Gastroesophageal sphincter (tissue), 4 donors: ENCODE measurements at regions not wholly inside any gene's neighbourhood (a gene's known extent, or its start where the extent isn't known, plus 50 kb on each side); places are given as distances from the start of the nearest gene placed in this dataset.

ENCODE experiments used
- ATAC-seq: fragments of 150-250 bp; one replicate; pipeline ENCODE4 v1.9.1; 2016; ENCODE audit warnings: mild to moderate bottlenecking, moderate library complexity
- H3K27ac ChIP-seq, 4 donors: fragments of 200-600 bp; sonication (generic) in 3 of 4; 1 replicate in 3 of 4; 2 replicates in 1 of 4; pipeline ENCODE4 v1.5.1; 2016 to 2019
- H3K27me3 ChIP-seq: fragments of 200-600 bp; sonication (generic); one replicate; pipeline ENCODE4 v1.5.1; 2019
- H3K36me3 ChIP-seq, 2 donors: fragments of 200-600 bp; sonication (generic); one replicate each; pipeline ENCODE4 v1.5.1; 2019; ENCODE audit warnings: control low read depth in 1 of 2
- H3K4me1 ChIP-seq, 3 donors: fragments of 200-600 bp; sonication (generic); 1 replicate in 2 of 3; 2 replicates in 1 of 3; pipeline ENCODE4 v1.5.1; 2016 to 2019; ENCODE audit warnings: control low read depth in 2 of 3
- H3K4me3 ChIP-seq, 2 donors: fragments of 200-600 bp; sonication (generic); one replicate each; pipeline ENCODE4 v1.5.1; 2019; ENCODE audit warnings: mild to moderate bottlenecking in 1 of 2, moderate library complexity in 1 of 2
- H3K9me3 ChIP-seq, 3 donors: fragments of 200-600 bp; sonication (generic); one replicate each; pipeline ENCODE4 v1.5.1; 2017 to 2019; ENCODE audit warnings: control low read depth in 2 of 3
- EP300 ChIP-seq: sonication (generic); formaldehyde crosslinking; IDR thresholded peaks from one replicate; pipeline ENCODE4 v1.6.1; 2017; ENCODE audit warnings: antibody characterized with exemption, mild to moderate bottlenecking
- POLR2A ChIP-seq, 2 donors: fragments of 450-650 bp; IDR thresholded peaks; one replicate each; pipeline ENCODE4 v1.6.1; 2017; ENCODE audit warnings: antibody characterized with exemption in 2 of 2, mild to moderate bottlenecking in 2 of 2, moderate library complexity in 1 of 2
- POLR2AphosphoS5 ChIP-seq: sonication (generic); formaldehyde crosslinking; IDR thresholded peaks from one replicate; pipeline ENCODE4 v1.6.1; 2017; ENCODE audit warnings: antibody characterized with exemption
- WGBS, 2 donors: methylation state at CpG; one replicate each; pipeline ENCODE4 v1.1.5; 2018; ENCODE audit warnings: low coverage in 1 of 2; 5-methylcytosine and 5-hydroxymethylcytosine counted together
- TF ChIP-seq, protein P1 (sequence below), 4 experiments: fragments of 200-600 bp in 2 of 4; fragments of 450-650 bp in 2 of 4; sonication (generic) in 1 of 4; IDR thresholded peaks; one replicate each; pipeline ENCODE4 v1.5.1; 2017 to 2019; ENCODE audit warnings: antibody characterized with exemption in 4 of 4, mild to moderate bottlenecking in 2 of 4, moderate library complexity in 2 of 4

DNA sequence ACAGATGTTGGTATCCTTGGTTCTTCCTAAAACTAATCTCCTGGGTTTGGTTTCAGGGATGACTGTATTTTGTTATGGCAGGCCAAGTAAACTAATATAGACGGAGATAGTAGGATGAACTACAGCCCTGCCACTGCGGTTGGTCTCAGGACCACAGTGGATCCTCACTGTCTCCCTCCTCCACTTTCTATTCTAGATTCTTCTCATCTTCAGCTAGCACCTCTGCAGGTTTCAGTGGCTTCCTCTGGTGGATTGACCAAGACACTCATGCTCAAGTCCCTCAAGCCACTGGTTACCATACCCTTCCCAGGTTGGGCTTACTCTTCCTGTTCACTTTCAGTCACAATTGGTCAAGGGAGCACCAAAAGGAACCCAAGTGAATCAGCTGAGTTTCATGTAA lies 71.1 kb upstream of the CLDN18 start:
- 79 to 86% methylated on average over 2 of the region's 2 CpGs for WGBS, 2 donors
- no peak overlapping the region for H3K4me3 ChIP-seq
- H3K4me1 ChIP-seq = no peaks in the 10 kb centered on the region
- no peak for TF ChIP-seq EP300
- TF ChIP-seq POLR2A (IDR thresholded peaks at IDR 0.05) = no peak
- TF ChIP-seq, protein P1, sequence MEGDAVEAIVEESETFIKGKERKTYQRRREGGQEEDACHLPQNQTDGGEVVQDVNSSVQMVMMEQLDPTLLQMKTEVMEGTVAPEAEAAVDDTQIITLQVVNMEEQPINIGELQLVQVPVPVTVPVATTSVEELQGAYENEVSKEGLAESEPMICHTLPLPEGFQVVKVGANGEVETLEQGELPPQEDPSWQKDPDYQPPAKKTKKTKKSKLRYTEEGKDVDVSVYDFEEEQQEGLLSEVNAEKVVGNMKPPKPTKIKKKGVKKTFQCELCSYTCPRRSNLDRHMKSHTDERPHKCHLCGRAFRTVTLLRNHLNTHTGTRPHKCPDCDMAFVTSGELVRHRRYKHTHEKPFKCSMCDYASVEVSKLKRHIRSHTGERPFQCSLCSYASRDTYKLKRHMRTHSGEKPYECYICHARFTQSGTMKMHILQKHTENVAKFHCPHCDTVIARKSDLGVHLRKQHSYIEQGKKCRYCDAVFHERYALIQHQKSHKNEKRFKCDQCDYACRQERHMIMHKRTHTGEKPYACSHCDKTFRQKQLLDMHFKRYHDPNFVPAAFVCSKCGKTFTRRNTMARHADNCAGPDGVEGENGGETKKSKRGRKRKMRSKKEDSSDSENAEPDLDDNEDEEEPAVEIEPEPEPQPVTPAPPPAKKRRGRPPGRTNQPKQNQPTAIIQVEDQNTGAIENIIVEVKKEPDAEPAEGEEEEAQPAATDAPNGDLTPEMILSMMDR (IDR thresholded peaks at IDR 0.05) = no peak
- TF ChIP-seq POLR2AphosphoS5 = no peak
- no peaks in the 10 kb centered on the region for H3K36me3 ChIP-seq
- H3K9me3 ChIP-seq = peaks cover 0 to 3% (median 0%) of the 10 kb centered on the region in 3 donors
- no peak overlapping the region for H3K27ac ChIP-seq
- H3K27me3 ChIP-seq = no peaks in the 10 kb centered on the region
- ATAC-seq = no peak

DNA sequence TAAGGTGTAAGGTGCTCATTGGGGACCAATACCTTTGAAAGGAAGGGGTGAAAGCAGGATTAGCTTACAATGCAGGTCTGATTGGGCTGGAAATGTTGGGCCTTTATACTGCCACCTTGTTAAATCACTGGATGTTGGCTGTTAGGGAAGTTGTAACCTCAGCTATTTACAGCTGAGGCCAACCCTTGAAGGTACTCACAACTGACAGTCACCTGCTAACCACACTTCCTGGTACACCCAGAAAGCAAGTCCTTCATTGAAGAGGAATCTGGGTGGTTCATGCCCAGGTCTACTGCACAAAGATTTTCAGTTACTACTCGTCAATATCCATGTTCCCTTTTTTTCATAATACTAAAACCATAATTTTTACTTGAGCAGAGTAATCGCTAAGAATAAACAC lies 65.4 kb upstream of the CLDN18 start:
- no peak overlapping the region for H3K27ac ChIP-seq
- no peaks in the 10 kb centered on the region for H3K4me1 ChIP-seq
- H3K27me3 ChIP-seq = no peaks in the 10 kb centered on the region
- no peak overlapping the region for H3K4me3 ChIP-seq
- 88 to 100% methylated on average over 2 of the region's 2 CpGs for WGBS, 2 donors
- H3K36me3 ChIP-seq = no peaks in the 10 kb centered on the region
- H3K9me3 ChIP-seq = no peaks in the 10 kb centered on the region
- TF ChIP-seq, protein P1 (IDR thresholded peaks at IDR 0.05) = no peak
- no peak for TF ChIP-seq POLR2AphosphoS5
- ATAC-seq = no peak

DNA sequence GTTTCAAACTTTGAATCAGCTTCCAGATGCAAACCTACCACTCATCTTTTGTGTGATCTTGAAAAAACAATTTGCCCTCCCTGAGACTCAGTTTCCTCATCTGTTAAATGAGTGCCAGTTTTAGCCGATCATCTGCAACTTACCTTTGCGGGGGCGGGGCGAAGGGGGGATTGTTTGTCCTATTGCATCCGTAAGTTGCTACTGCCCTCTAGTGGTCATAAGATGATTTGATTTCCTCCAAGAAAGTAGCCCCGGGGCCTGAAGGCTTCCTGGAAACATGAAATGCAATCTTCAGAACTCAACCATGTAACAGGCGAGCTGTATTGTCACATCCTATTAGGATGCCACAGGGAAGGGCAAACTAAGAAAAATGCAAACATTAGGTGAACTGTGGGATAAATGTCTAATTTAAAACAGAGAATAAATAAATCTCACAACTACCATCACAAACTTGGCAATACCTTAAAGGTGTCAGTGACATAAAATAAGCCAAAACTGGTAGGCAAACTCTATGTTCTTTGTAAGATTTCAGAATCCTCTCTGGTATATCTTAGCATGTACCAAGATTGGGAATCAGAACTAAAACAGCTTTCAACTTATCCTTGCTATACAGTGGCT lies 63.5 kb upstream of the CLDN18 start:
- H3K4me1 ChIP-seq = no peaks in the 10 kb centered on the region
- 0 to 7% methylated on average over 2 to 7 of the region's 7 CpGs for WGBS, 2 donors
- H3K27ac ChIP-seq = no peak overlapping the region
- no peaks in the 10 kb centered on the region for H3K27me3 ChIP-seq
- no peak for ATAC-seq
- no peaks in the 10 kb centered on the region for H3K36me3 ChIP-seq
- H3K4me3 ChIP-seq = no peak overlapping the region
- no peak for TF ChIP-seq POLR2A (IDR thresholded peaks at IDR 0.05)
- TF ChIP-seq, protein P1 (IDR thresholded peaks at IDR 0.05) = peak; percentile 40 to 69 (median 44)
- H3K9me3 ChIP-seq = no peaks in the 10 kb centered on the region

DNA sequence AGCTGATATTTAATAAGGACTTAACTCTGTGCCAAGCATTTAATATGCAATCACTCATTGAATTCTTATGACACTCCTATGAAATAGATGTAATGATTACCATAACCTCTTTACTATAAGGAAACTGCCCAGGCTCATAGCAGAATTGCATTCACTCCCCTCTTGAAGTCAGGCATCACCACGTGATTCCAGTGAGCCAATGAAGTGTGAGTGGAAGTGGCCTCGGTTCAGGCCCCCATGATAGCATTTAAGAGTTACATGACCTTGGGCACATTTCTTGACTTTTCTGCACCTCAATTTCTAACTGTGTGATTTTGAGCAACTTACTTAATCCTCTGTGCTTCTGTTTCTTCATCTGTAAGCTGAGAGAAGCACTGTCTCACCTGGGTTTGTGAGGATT lies 62.8 kb upstream of the CLDN18 start:
- 54 to 69% methylated on average over 2 of the region's 2 CpGs for WGBS, 2 donors
- ATAC-seq = no peak

More for the DNA sequence above, 62.8 kb upstream of the CLDN18 start:
- Histone ChIP-seq H3K4me3 (no peak overlapping the region), H3K27ac (no peak overlapping the region), H3K36me3 (no peaks in the 10 kb centered on the region), H3K9me3 (no peaks in the 10 kb centered on the region), H3K4me1 (no peaks in the 10 kb centered on the region), H3K27me3 (no peaks in the 10 kb centered on the region)
- TF ChIP-seq, protein P1 (IDR thresholded peaks at IDR 0.05) = no peak
- TF ChIP-seq POLR2A (IDR thresholded peaks at IDR 0.05) (no peak), POLR2AphosphoS5 (no peak), EP300 (no peak)
